Dermis microvascular lymphatic vessel endothelial cell (primary cell): ENCODE measurements at regions not wholly inside any gene's neighbourhood (a gene's known extent, or its start where the extent isn't known, plus 50 kb on each side); places are given as distances from the start of the nearest gene placed in this dataset.

Experiments used
- DNase-seq, 2 donors: peaks; one replicate each; pipeline versions ENCODE4 v3.0.0 to v3.0.0-alpha.2; 2010; ENCODE audit warnings: low read depth in 2 of 2

DNA sequence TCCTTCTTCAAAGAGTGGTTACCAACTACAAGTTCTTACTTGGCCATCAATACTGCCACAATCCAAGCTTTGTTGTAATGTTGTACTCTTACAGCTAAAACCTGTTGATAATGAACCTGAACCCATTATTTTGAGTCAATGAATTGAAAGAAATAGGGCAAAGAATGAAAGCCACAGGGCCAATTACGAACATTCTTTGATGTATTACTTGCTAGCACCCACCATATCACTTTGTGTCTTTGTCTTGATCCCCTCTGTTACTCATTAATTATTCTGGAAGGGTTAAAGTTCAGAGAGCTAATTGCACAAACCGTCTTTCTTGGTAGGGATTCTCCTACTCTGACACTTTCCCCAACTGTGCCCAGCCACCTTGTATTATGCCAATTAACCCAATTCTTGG is 53.2 kb upstream of the TFEC start:
- no peak for DNase-seq

DNA sequence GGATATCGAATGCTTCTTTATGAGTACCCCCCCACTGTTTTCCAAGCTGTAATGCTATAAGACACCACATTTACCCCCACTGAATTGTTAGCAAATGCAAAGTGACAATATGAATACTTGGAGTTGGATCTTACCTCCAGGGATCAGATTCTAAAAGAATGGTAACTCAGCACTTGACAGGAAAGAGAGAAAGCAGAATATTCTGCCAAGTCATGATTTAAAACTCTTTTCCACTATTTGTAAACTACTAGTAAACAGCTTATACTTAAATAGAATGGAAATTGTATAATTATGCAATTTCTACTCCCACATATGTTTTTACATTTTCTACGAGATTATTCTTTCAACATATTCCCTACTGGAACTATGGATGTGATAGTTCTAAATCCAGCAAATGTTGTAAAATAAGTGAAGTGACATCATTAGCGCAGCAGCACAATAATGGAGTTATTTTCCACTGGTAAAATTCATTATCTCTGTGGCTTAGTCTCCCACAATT is 56.0 kb upstream of the TFEC start:
- DNase-seq, result no peak

DNA sequence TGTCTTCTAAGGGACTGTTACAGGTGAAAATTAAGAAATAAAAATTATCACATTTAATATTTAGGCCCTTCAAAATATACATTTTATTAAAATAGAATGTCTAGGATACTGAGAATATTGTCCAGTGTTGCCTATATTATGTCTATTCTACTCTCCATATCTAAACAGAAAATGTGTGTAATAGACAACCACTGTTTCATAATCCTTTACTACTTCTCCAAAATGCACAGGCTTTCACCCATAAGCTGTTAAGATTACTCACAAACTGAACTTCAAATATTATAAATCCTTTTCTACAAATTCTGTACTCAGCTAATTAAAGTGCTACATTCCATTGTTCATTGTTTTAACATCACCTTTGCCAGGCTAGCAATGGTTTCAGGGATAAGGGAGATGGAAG is 56.7 kb upstream of the TFEC start:
- DNase-seq, result no peak

DNA sequence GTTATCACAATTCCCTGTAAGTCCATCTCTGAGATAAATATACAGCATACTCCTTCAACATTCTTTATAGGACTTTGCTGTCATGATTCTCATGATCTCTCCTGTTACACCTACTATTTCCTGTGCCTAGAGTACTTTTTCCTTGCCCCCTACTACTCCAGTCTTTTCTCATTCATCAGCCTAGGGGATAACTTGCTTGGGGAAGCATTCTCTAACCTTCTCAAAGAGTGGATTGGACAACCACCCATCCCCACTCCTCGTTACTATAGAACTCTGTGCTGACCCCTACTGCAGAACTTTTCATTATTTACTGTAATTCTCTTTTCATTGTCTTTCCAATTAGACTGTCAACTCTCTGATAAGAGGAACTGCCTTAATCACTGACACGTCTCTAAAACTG is 57.4 kb upstream of the TFEC start:
- no peak for DNase-seq

DNA sequence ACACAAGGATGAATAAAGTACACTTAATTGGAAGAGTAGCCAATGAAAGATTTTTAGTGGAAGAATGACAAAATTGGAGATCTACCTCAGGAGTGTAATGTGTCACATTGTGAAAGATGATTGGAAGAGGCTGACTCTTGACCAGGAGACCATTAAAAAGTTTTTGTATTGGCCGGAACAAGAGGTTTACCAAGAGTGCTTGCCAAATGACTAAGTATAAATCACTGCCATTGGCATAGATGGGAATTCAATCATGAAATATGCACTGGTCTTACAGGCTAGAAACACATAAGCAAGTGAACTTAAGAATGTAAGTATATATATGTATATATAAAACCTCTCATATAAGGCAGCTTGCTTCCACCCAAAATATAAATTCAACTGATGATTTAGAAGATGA is 58.7 kb upstream of the TFEC start:
- DNase-seq, result no peak

DNA sequence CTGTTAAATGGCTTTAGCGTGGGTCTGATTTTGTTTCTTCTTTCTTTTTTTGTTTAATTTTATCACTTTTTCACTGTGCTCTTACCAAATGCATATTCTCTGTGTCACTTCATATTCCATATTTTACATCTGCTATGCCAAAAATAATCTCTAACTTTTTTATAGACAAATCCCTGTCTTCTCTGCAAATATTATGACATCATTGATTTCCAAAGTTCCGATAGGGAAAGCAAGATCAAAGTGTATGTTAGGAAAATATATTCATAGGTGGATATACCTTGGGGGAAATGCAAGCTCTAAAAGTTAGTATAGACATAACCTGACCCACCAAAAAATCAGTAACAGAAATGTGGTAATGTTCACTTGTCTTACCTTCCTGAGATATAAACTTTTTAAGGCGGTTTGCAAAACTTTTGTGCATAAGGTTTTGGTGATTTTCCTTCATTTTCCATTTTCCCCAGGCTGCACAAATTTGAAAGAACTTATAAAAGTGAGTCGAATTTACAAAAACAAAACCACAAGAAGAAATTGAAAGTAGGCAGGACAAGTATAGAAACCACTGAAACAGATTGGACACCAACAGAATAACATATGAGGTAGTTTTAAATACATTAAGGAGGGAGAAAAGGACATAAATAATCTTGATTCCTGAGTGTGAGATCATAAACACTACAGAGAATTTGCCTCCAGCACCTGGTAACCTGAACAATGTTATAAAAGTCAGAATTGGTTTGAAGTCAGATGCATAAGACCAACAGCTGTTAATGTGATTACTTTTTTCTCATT is 63.1 kb upstream of the TFEC start:
- DNase-seq, result no peak

DNA sequence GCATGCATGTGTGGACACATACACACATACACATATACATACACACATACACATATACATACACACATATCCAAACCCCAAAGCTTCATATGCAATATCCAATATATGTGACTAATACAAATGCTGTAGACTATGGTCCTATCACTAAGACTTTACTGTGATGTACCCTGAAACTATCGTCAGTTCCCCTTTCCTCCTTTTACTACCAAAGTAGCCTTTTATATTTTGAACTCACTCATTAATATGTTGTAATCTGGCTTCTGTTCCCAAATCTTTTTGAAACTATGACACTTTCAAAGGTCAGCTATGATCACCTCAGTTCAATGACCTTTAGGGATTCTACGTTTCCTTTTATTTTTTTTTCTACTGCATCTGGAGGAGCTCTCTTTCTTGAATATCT is 64.8 kb upstream of the TFEC start:
- no peak for DNase-seq

DNA sequence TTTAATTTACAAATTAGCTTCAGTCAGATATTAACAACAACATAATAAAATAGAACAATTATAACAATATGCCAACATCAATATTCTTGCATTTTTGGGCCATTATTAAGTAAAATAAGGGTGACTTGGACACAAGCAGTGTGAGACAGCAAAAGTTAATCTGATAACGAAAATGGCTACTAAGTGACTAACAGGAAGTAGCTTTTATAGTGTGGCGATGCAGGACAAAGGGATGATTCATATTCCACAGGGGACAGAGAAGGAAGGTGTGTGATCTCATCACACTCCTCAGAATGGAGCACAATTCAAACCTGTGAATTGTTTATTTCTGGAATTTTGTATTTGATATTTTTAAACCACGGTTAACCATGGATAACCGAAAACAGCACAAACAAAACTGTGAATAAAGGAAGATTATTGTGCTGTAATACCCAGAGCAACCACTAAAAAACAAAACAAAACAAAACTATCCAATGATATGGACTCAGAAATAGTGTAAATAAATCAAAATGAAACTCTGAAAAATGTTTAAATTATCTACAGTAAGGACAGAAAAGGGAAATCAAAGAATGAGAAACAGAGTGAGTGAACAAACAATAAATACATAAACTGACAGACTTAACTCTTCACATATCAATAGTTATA is 66.9 kb upstream of the TFEC start:
- DNase-seq, result peak; percentile 74 to 93

DNA sequence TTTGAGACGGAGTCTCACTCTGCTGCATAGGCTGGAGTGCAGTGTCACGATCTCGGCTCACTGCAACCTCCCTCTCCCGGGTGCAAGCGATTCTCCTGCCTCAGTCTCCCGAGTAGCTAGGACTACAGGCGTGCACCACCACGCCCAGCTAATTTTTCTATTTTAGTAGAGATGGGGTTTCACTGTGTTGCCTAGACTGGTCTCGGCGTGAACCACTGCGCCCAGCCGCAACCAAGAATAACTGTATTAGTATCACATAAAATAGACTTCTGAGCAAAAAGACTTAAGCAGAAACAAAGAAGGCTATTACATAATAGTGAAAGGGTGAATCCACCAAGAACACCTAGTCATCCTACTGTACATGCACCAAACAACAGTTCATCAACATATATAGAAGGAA is 67.6 kb upstream of the TFEC start:
- no peak for DNase-seq

DNA sequence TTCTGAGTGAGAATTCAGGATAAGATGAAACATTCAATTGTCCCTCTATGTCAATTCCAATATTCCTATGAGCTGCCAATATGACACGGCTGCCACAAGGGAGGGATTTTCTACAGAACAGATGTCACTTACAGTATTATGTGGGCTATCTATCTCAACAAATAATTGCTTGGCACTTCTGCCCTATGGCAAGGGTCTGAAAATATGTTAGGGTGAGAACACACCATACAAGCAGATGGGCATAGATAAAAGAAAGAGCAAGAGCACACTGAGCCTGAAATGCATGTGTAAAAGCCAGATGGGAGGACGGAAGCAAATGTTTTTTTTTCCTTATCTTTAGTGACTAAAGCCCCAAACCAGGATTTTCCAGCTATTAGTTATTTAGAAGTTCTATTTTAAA is 70.1 kb upstream of the TFEC start:
- peak in 1 of 2 donors; percentile 3 for DNase-seq

DNA sequence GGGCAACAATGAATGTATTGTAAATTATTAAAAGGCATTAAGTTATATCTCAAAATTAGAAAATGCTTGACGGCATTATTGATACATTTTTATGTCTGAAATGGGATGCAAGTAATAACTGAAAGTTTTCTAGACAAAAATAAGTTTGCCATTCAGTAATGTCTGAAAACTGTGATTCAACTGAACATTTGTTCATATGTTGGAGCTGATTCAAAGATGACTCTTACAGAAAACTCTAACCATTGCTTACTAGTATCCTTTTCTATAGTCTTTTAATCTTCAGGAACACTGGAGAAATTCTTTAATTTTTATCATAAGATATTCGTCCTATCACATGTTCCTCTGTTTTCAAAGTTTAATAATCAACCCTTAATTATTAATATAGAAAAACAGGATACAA is 71.1 kb upstream of the TFEC start:
- no peak for DNase-seq

DNA sequence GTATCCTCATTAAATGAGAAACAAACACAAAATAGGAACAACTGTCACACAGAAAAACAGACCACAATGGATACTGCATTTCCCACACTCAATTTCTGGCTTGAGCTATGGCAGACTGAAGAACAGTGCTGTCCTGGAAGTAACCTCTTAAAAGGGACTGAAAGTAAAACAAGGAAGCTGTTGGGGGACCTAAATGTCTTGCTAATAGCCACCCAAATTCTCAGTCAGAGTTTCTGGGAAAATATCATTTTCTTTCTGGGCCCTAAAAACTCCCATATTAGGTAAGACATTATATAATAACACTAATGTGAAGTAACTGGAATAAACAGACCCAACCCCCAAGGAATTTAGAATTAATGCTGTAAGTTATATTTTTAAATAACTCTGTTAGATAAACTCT is 80.9 kb upstream of the TFEC start:
- no peak for DNase-seq

DNA sequence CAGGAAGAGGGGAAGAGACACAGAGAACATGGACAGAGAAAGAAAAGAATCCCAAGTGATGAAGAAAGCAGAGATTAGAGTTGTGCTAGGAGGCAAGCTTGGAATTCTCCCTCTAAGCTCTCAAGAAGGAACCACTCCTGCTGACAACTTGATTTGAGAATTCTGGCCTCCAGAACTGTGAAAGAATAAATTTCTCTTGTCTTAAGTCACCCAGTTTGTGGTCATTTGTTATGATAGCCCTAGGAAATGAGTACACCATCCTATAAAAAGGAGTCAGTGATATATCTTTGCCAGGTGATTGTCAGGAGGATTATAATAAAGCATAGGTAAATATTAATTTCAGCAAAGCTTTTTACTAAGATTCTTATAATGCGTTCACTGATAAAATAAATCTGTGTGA is 82.7 kb upstream of the TFEC start:
- DNase-seq, result no peak

DNA sequence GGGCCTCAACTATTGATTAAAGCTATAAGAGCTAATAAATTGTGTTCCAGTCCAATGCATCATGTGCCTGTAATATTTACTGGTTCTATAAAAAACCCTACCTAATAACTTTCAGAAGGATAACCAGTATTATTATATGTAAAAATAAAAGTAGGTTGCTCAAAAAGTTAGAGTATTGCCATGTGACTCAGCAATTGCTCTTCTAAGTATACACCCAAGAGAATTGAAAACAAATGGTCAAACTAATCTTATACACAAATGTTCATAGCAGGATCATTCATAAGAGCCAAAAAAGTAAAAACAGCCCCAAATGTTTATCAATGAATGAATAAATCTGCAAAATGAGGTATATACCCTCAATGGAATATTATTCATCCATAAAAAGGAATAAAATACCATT is 89.5 kb upstream of the TES start:
- DNase-seq, result no peak

DNA sequence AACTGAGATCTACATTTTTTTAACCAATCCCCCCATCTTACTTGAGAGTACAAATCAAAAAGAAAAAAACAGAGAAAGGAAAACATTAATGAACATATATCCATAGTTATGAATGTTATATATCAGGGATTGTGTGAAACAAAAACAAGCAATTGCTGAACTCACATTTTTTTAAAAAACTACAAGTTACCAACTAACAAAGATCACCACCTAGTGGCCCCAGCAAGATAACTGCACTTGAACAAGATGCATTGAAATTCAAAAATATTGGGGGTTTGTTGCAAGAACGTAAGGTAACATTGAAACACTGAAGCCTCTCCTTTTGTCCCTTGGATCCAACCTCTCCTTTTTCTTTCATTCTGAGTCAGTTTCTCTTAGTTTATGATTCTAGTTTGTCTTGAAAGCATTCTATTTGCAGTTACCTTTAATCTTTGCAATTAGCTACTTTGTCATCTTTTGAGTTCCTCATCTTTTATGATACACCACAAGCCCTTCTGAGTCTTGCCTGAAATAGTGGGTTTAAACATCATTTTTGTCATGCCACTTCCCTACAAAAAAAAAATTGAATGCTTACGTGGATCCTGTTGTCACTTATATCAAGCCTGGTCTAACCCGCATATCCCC is 87.3 kb upstream of the TES start:
- peak; percentile 37 to 64 for DNase-seq

DNA sequence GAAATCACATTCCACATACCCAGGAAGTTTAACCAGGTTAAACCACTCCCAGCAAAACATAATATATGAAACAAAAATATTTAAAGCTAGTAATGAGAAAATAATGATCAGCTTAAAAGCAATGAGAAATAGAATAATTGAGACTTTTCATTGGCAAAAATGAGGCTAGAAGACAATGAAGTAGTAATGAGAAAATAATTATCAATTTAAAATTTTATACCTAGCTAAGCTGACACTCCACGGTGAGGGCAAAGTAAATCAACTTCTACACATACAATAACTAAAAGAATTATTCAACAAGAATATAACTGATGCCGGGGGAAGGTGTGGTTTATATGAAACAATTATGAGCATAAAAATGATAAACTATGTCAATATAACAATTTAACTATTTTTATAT is 82.2 kb upstream of the TES start:
- no peak for DNase-seq

DNA sequence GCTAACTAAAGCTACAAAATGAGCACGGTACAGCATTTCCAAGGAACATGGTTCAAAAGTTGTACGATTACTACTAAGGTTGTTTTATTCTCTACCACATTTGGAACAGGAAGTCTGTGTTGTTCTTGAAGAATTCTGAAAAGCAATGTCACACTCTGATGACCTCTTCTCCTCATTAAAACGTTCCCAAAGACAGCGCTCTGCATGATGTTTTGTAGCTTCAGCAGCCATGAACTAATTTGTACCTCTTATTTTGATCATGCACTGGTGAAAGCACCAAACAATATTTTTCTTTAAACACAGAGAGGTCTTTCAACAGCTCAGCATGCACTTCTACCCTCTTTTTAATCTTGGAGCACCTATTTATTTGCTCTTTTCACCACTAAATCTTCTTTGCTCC is 75.0 kb upstream of the TES start:
- DNase-seq, result peak in 1 of 2 donors; percentile 9

DNA sequence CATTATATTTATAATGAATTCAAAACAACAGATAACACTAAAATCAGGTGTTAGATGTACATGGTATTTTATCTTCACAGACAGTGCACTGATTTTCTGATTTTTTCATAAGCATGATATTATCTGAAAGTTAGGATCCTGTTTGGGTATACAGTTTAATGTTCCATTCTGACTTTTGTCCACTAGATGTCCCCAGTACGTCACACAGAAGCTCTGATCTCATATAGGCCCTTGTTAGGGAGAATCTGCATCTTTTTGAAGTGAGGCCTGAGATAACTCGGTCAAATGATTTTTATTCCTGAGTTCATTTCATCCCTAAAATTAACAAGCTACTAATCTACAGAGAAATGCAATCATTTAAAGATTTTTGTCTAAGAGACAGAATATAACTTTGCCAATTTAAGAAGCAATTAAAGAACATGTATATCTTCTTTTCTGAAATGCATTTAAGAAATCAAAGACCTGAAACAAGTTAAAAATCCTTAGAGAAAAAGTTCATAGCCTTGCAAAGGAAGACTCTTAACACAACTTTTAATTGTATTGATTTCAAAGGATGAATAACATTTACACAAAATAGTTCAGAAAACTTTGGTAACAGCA is 72.0 kb upstream of the TES start:
- DNase-seq, result peak; percentile 52 to 69

DNA sequence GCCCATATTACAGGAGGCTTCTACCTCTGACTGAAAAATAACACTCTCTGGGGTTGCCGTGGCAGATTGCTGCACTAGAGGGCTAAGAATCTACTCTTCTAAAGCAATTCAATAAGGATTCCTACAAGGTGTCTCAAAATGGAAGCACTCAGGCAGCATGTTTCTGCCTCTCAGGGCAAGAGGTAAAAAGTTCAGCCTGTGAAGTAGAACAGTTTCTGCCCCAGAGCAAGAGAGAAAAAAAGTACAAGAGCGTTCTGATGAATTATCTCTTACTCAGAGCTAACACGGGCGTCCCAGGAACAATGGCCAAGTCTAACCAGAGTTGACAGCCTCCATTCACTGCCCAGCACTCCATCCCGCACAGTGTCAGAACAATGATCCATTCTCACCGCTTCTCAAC is 71.3 kb upstream of the TES start:
- no peak for DNase-seq

DNA sequence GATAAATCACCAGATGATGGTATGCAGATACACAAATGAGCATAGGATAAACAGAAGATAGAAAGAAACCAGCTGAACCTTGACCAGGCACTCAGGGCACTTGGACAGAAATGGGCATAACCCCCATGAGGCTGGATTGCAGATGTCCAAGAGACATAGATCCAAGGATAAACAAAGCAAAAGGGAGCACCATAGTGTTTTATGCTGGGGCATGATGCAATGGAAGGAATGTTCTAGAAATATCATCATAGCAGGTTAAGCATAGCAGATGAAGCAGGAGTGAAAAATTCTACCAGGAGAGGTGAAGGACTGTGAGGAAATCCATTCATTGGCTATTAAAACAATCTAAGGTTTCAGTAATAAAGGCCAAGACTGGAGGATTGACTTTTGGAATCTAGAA is 70.5 kb upstream of the TES start:
- DNase-seq, result no peak

DNA sequence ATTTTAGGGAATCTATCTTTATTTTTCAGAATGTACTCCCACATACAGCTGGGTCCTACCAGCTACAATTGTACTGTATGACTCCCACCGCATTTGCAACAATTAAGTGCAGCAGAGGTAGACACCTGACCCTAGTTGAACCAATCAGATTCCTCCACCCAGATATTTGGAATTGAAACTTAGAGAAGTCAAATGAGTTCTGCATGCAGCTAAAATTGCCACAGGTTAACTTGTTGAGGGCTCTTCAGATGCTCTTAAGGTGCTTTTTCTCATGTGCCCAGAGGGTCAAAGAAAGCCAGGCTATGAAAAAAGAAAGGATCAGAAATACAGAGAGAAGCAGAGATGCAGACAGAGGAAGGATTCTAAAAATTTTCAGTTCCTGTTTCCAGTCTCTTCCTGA is 68.0 kb upstream of the TES start:
- DNase-seq, result no peak

DNA sequence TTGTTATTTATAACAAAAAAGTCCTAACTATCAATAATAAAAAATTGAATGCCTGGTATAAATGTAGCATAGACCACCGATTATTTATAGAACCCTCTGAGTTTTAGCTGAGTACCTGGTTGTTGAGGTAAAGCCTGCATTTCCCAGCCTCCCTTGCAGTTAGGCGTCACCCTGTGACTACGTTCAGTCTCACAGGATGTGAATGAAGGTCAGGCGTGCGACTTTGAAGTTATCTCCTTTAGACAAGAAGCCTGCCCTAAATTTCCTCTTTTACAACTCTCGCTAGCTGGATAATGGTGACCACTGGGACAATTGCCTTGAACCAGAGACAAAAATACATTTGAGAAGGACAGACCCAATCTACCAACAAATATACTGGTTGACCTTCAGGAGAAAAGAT is 67.5 kb upstream of the TES start:
- no peak for DNase-seq
